Bronchial epithelial cell (primary cell): ENCODE measurements at regions not wholly inside any gene's neighbourhood (a gene's known extent, or its start where the extent isn't known, plus 50 kb on each side); places are given as distances from the start of the nearest gene placed in this dataset.
"Not testable (repeated sequence)": the region's sequence is repeated elsewhere in the genome, so short reads cannot be mapped to it uniquely, and the experiment has no call there.

Experiments
- DNase-seq: peaks from one replicate; pipeline ENCODE4 v3.0.0-alpha.2; 2010; ENCODE audit warnings: low read depth
- FAIRE-seq: peaks from 2 replicates; lab custom pipeline; 2011; peaks lifted over from hg19 to GRCh38; lab: Jason Lieb, UNC
- H3K27me3 ChIP-seq: 2 replicates; pipeline ENCODE4 v1.5.1; 2011; ENCODE audit warnings: low read length; ENCODE audit not compliant: control insufficient read depth, insufficient read depth
- H3K36me3 ChIP-seq: 2 replicates; pipeline ENCODE4 v1.5.1; 2011; ENCODE audit warnings: low read length; ENCODE audit not compliant: control insufficient read depth, insufficient read depth
- H3K4me3 ChIP-seq: 2 replicates; pipeline ENCODE4 v1.5.1; 2011; ENCODE audit warnings: mild to moderate bottlenecking, low read depth, low read length, control low read depth
- CTCF ChIP-seq: IDR thresholded peaks from 2 replicates; pipeline ENCODE4 v1.5.1; 2011; ENCODE audit warnings: mild to moderate bottlenecking, moderate library complexity, low read length, control low read depth, inconsistent platforms; ENCODE audit not compliant: insufficient read depth, severe bottlenecking

DNA sequence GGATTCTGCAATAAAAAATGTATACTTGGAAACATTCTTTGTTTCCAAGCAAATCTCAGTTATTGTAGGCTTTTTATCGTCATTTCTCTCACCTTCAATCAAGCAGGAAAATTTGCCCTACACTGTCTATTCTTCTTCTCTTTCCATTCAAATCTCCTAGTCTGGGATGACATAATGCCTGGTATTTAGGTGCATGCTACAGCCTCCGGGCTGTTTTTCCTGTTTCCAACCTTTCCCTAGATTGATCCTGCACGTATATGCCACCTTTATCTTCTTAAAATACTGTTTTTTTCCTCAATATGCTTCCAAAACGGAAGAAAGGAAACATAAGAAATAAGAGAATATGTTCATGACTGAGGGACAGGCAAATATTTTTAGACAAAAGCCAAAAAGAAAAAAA lies 249.1 kb upstream of the UBASH3B start:
- H3K27me3 ChIP-seq, result no peaks in the 10 kb centered on the region
- no peaks in the 10 kb centered on the region for H3K36me3 ChIP-seq
- TF ChIP-seq CTCF, result no peak
- no peak for FAIRE-seq
- no peak for DNase-seq
- H3K4me3 ChIP-seq, result no peak overlapping the region

- FAIRE-seq (no peak), DNase-seq (no peak)
- no peak overlapping the region for H3K4me3 ChIP-seq
- H3K36me3 ChIP-seq, result no peaks in the 10 kb centered on the region
- H3K27me3 ChIP-seq, result no peaks in the 10 kb centered on the region
- TF ChIP-seq CTCF, result no peak
Observed at GRCh38 chr11:122405547-122406341, 249.8 kb upstream of the UBASH3B start.

DNA sequence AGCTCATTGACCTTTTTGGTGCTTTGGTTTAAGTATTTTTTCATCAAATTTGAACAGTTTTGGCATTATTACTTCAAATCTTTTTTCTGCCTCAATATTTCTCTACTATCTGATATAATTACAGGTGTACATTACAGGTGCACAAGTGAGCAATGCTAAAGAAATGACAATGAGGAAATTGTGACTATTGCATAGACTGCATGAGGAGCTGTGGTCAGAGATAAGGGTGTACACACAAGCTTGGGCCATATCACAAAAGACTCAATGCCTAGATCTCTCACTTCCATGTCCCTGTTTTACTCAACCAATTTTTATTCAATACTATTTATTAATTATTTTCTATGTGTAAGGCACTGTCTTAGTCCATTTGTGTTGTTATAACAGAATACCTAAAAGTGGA lies 251.0 kb upstream of the UBASH3B start:
- H3K27me3 ChIP-seq, result no peaks in the 10 kb centered on the region
- no peak for FAIRE-seq
- DNase-seq, result peak; percentile 48

DNA sequence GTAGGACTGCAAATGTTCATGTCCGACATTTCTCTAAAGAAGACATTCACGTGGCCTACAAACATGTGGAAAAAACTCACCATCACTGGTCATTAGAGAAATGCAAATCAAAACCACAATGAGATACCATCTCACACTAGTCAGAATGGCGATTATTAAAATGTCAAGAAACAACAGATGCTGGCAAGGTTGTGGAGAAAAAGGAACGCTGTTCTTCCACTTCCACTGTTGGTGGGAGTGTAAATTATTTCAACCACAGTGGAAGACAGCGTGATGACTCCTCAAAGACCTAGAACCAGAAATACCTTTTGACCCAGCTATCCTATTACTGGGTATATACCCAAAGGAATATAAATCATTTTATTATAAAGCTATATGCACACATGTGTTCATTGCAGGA lies 253.9 kb upstream of the UBASH3B start:
- not testable (repeated sequence) for FAIRE-seq, DNase-seq, H3K36me3 ChIP-seq, H3K27me3 ChIP-seq, H3K4me3 ChIP-seq

More for the DNA sequence above, 251.0 kb upstream of the UBASH3B start:
- no peaks in the 10 kb centered on the region for H3K36me3 ChIP-seq
- H3K4me3 ChIP-seq, result no peak overlapping the region
- no peak for TF ChIP-seq CTCF

DNA sequence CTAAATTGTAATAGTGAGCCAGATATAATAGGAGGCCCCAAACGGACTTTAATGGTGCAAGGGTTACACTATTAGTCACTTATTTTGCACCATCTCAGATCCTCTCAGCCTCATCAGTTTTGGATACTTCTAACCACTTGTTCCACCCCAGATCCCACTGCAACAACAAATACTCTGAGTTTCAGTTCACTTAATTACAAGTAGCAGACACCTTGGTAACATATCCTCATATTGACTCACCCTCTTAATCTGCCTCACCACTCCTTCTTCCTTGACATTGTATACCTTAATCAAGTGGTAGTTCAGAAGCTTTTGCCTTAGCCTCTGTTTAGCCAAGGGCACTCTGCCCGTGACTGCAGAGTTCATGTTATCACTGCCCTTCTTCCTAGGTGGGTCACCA lies 256.1 kb upstream of the UBASH3B start:
- TF ChIP-seq CTCF, result no peak
- FAIRE-seq (no peak), DNase-seq (peak; percentile 33)
- H3K36me3 ChIP-seq, result no peaks in the 10 kb centered on the region
- no peaks in the 10 kb centered on the region for H3K27me3 ChIP-seq
- no peak overlapping the region for H3K4me3 ChIP-seq

- no peaks in the 10 kb centered on the region for H3K36me3 ChIP-seq
- FAIRE-seq (no peak), DNase-seq (no peak)
- no peak for TF ChIP-seq CTCF
- H3K4me3 ChIP-seq, result no peak overlapping the region
- no peaks in the 10 kb centered on the region for H3K27me3 ChIP-seq
Observed at GRCh38 chr11:122398851-122399250, 256.7 kb upstream of the UBASH3B start.
